GM18873 (cell line): ENCODE measurements at regions not wholly inside any gene's neighbourhood (a gene's known extent, or its start where the extent isn't known, plus 50 kb on each side); places are given as distances from the start of the nearest gene placed in this dataset.

Source experiments
- ATAC-seq: cut with Tn5 transposase; IDR thresholded peaks from one replicate; pipeline ENCODE4 v1.9.1; 2021; ENCODE audit warnings: mild to moderate bottlenecking, moderate library complexity, moderate number of reproducible peaks; ENCODE audit not compliant: unreplicated experiment, low FRiP score

GRCh38 chr4:186927624-186928023 is 204.0 kb upstream of the FAT1 start:
- ATAC-seq, result no peak

- no peak for ATAC-seq
Measured at GRCh38 chr4:186930024-186930423, 206.4 kb upstream of the FAT1 start.

- ATAC-seq, result no peak
Measured at GRCh38 chr4:186931519-186931918, 207.9 kb upstream of the FAT1 start.

- no peak for ATAC-seq
Measured at GRCh38 chr4:186932196-186932595, 208.5 kb upstream of the FAT1 start.

GRCh38 chr4:186932631-186933187 is 209.1 kb upstream of the FAT1 start:
- ATAC-seq, result no peak

- ATAC-seq, result no peak
Measured at GRCh38 chr4:186934244-186934643, 210.6 kb upstream of the FAT1 start.

GRCh38 chr4:186934841-186935443 is 211.3 kb upstream of the FAT1 start:
- no peak for ATAC-seq

- ATAC-seq, result no peak
Measured at GRCh38 chr4:186935901-186936300, 212.2 kb upstream of the FAT1 start.

- no peak for ATAC-seq
Measured at GRCh38 chr4:186936496-186937375, 213.1 kb upstream of the FAT1 start.

GRCh38 chr4:186939226-186939625 is 215.6 kb upstream of the FAT1 start:
- ATAC-seq, result no peak

- no peak for ATAC-seq
Measured at GRCh38 chr4:186939766-186940165, 216.1 kb upstream of the FAT1 start.

- ATAC-seq, result no peak
Measured at GRCh38 chr4:186940476-186940875, 216.8 kb upstream of the FAT1 start.

- no peak for ATAC-seq
Measured at GRCh38 chr4:186942758-186943377, 219.2 kb upstream of the FAT1 start.

GRCh38 chr4:186943411-186943810 is 219.8 kb upstream of the FAT1 start:
- no peak for ATAC-seq

GRCh38 chr4:186946136-186946535 is 222.5 kb upstream of the FAT1 start:
- no peak for ATAC-seq

GRCh38 chr4:186946682-186947294 is 223.1 kb upstream of the FAT1 start:
- no peak for ATAC-seq

GRCh38 chr4:186948361-186949242 is 224.9 kb upstream of the FAT1 start:
- no peak for ATAC-seq

GRCh38 chr4:186949847-186950246 is 226.2 kb upstream of the FAT1 start:
- no peak for ATAC-seq

- no peak for ATAC-seq
Measured at GRCh38 chr4:186952709-186953108, 229.1 kb upstream of the FAT1 start.
